Keratinocyte (primary cell): ENCODE measurements at regions not wholly inside any gene's neighbourhood (a gene's known extent, or its start where the extent isn't known, plus 50 kb on each side); places are given as distances from the start of the nearest gene placed in this dataset.

Experiments
- DNase-seq: peaks from one replicate; pipeline ENCODE4 v3.0.0-alpha.2; 2011; ENCODE audit warnings: low read depth, missing footprints, low spot score
- FAIRE-seq: peaks from 2 replicates; lab custom pipeline; 2011; peaks lifted over from hg19 to GRCh38; lab: Jason Lieb, UNC
- H2AFZ ChIP-seq: 2 replicates; pipeline ENCODE4 v1.6.0; 2012; ENCODE audit warnings: low read length, control low read depth, inconsistent platforms; ENCODE audit not compliant: control insufficient read depth
- H3K27ac ChIP-seq: 2 replicates; pipeline ENCODE4 v1.5.1; 2011; ENCODE audit warnings: low read length; ENCODE audit not compliant: control insufficient read depth, insufficient read depth
- H3K27me3 ChIP-seq: 3 replicates; pipeline ENCODE4 v1.6.0; 2011; ENCODE audit warnings: low read length; ENCODE audit not compliant: control insufficient read depth, insufficient read depth; ENCODE audit errors: extremely low read depth
- H3K36me3 ChIP-seq, 2 experiments: 2 replicates in 1 of 2; 3 replicates in 1 of 2; pipeline ENCODE4 v1.5.1; 2011; ENCODE audit warnings: low read length in 2 of 2, mild to moderate bottlenecking in 1 of 2; ENCODE audit not compliant: control insufficient read depth in 2 of 2, insufficient read depth in 2 of 2; ENCODE audit errors: extremely low read depth in 1 of 2
- H3K4me1 ChIP-seq: 3 replicates; pipeline ENCODE4 v1.5.1; 2011; ENCODE audit warnings: low read length; ENCODE audit not compliant: control insufficient read depth, insufficient read depth; ENCODE audit errors: extremely low read depth
- H3K4me2 ChIP-seq: 3 replicates; pipeline ENCODE4 v1.6.0; 2011; ENCODE audit warnings: low read depth, low read length; ENCODE audit not compliant: control insufficient read depth, insufficient read depth; ENCODE audit errors: extremely low read depth
- H3K4me3 ChIP-seq, 3 experiments: fragments of 200-600 bp in 1 of 3; sonication (generic) in 1 of 3; 2 replicates in 2 of 3; 3 replicates in 1 of 3; pipeline ENCODE4 v1.5.1; 2011 to 2016; ENCODE audit warnings: low read length in 3 of 3, mild to moderate bottlenecking in 3 of 3, control low read depth in 2 of 3, inconsistent platforms in 1 of 3, low read depth in 1 of 3, mixed read lengths in 1 of 3, mixed run types in 1 of 3, moderate library complexity in 1 of 3; ENCODE audit not compliant: control insufficient read depth in 2 of 3, insufficient read depth in 2 of 3; ENCODE audit errors: extremely low read depth in 1 of 3
- H3K79me2 ChIP-seq: 2 replicates; pipeline ENCODE4 v1.6.0; 2012; ENCODE audit warnings: low read length; ENCODE audit not compliant: control insufficient read depth, insufficient read depth
- H3K9ac ChIP-seq: 3 replicates; pipeline ENCODE4 v1.6.0; 2011; ENCODE audit warnings: low read length; ENCODE audit not compliant: control insufficient read depth, insufficient read depth; ENCODE audit errors: extremely low read depth
- H3K9me1 ChIP-seq: 3 replicates; pipeline ENCODE4 v1.6.0; 2011; ENCODE audit warnings: low read length; ENCODE audit not compliant: control insufficient read depth, insufficient read depth; ENCODE audit errors: extremely low read depth
- H3K9me3 ChIP-seq: 2 replicates; pipeline ENCODE4 v1.5.1; 2012; ENCODE audit warnings: low read depth, low read length; ENCODE audit not compliant: control insufficient read depth
- H4K20me1 ChIP-seq: 3 replicates; pipeline ENCODE4 v1.6.0; 2011; ENCODE audit warnings: low read length; ENCODE audit not compliant: control insufficient read depth, insufficient read depth; ENCODE audit errors: extremely low read depth
- EZH2 ChIP-seq: IDR thresholded peaks from one replicate; pipeline ENCODE4 v1.6.1; 2012; ENCODE audit warnings: inconsistent platforms, mild to moderate bottlenecking, low read length, moderate library complexity
- dilution Hi-C: fragments of 300-500 bp; cut with MboI; formaldehyde crosslinking; loops from one replicate; pipeline ENCODE4 v1.7.0; 2020; ENCODE audit warnings: low sequenced_read_pairs; ENCODE audit not compliant: extremely low pct_ligation_motif_present
- TF ChIP-seq, protein P1 (sequence below), 3 experiments: IDR thresholded peaks in 1 of 3; conservative IDR thresholded peaks in 1 of 3; optimal IDR thresholded peaks in 1 of 3; 2 replicates in 2 of 3; 3 replicates in 1 of 3; pipeline versions ENCODE3 to v1.5.1; 2011; ENCODE audit warnings: low read length in 3 of 3, mild to moderate bottlenecking in 3 of 3, moderate library complexity in 2 of 3, control low read depth in 1 of 3, inconsistent platforms in 1 of 3; ENCODE audit not compliant: insufficient read depth in 2 of 3; ENCODE audit errors: extremely low read depth in 1 of 3

- H3K9me1 ChIP-seq, result no peaks in the 10 kb centered on the region
- DNase-seq, result no peak
These were observed 615.6 kb upstream of the ADAMTS9 start for GRCh38 chr3:65303431-65303830.

GRCh38 chr3:65291448-65292125 lies 603.8 kb upstream of the ADAMTS9 start:
- no peaks in the 10 kb centered on the region for H4K20me1 ChIP-seq
- dilution Hi-C loops, result no loop called here
- no peak overlapping the region for H3K4me2 ChIP-seq
- no peaks in the 10 kb centered on the region for H3K9me1 ChIP-seq
- no peaks in the 10 kb centered on the region for H3K36me3 ChIP-seq
- no peaks in the 10 kb centered on the region for H3K9me3 ChIP-seq
- FAIRE-seq (no peak), DNase-seq (no peak)
- no peak overlapping the region for H2AFZ ChIP-seq
- H3K27ac ChIP-seq, result no peak overlapping the region
- H3K79me2 ChIP-seq, result no peaks in the 10 kb centered on the region
- H3K9ac ChIP-seq, result no peak overlapping the region
- TF ChIP-seq, protein P1, sequence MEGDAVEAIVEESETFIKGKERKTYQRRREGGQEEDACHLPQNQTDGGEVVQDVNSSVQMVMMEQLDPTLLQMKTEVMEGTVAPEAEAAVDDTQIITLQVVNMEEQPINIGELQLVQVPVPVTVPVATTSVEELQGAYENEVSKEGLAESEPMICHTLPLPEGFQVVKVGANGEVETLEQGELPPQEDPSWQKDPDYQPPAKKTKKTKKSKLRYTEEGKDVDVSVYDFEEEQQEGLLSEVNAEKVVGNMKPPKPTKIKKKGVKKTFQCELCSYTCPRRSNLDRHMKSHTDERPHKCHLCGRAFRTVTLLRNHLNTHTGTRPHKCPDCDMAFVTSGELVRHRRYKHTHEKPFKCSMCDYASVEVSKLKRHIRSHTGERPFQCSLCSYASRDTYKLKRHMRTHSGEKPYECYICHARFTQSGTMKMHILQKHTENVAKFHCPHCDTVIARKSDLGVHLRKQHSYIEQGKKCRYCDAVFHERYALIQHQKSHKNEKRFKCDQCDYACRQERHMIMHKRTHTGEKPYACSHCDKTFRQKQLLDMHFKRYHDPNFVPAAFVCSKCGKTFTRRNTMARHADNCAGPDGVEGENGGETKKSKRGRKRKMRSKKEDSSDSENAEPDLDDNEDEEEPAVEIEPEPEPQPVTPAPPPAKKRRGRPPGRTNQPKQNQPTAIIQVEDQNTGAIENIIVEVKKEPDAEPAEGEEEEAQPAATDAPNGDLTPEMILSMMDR (optimal IDR thresholded peaks at IDR 0.05 in 1 of 3, IDR thresholded peaks at IDR 0.05 in 1 of 3, conservative IDR thresholded peaks at IDR 0.05 in 1 of 3; ENCODE audit: extremely low read depth in 1 of 3, insufficient read depth in 2 of 3, low read length in 3 of 3), result no peak
- TF ChIP-seq EZH2, result no peak
- no peaks in the 10 kb centered on the region for H3K27me3 ChIP-seq
- H3K4me1 ChIP-seq, result no peaks in the 10 kb centered on the region
- H3K4me3 ChIP-seq, result no peak overlapping the region

More at GRCh38 chr3:65303431-65303830, 615.6 kb upstream of the ADAMTS9 start:
- Histone ChIP-seq H3K4me3 (no peak overlapping the region), H3K4me1 (no peaks in the 10 kb centered on the region), H2AFZ (no peak overlapping the region), H3K27me3 (no peaks in the 10 kb centered on the region), H3K9me3 (no peaks in the 10 kb centered on the region), H3K27ac (no peak overlapping the region), H3K79me2 (no peaks in the 10 kb centered on the region), H4K20me1 (no peaks in the 10 kb centered on the region), H3K36me3 (no peaks in the 10 kb centered on the region), H3K9ac (no peak overlapping the region), H3K4me2 (no peak overlapping the region)
- no peak for TF ChIP-seq EZH2
- TF ChIP-seq, protein P1 (optimal IDR thresholded peaks at IDR 0.05 in 1 of 3, IDR thresholded peaks at IDR 0.05 in 1 of 3, conservative IDR thresholded peaks at IDR 0.05 in 1 of 3; ENCODE audit: extremely low read depth in 1 of 3, insufficient read depth in 2 of 3, low read length in 3 of 3), result no peak
- FAIRE-seq, result no peak
- dilution Hi-C loops, result no loop called here
